Calu3 (cell line): ENCODE measurements at regions not wholly inside any gene's neighbourhood (a gene's known extent, or its start where the extent isn't known, plus 50 kb on each side); places are given as distances from the start of the nearest gene placed in this dataset.

Experiments used
- BruUV-seq: library from RNA; stranded (reverse); fragments of 400-500 nt; replicated peaks from 2 replicates; lab custom pipeline; 2021; lab: Mats Ljungman, UMichigan
- CTCF ChIA-PET: fragments of 300-600 bp; sonication (Branson Sonifier 250); formaldehyde crosslinking; loops from one replicate; lab custom pipeline; 2022; ENCODE audit warnings: antibody characterized with exemption; lab: Charles Lee
- DNase-seq: peaks from one replicate; pipeline ENCODE4 v3.0.0; 2022
- H3K27ac Mint-ChIP-seq: one replicate; pipeline ENCODE4 v1.8.0; 2022; ENCODE audit warnings: mixed read lengths; ENCODE audit not compliant: unreplicated experiment
- H3K27me3 Mint-ChIP-seq: one replicate; pipeline ENCODE4 v1.8.0; 2022; ENCODE audit warnings: mixed read lengths; ENCODE audit not compliant: unreplicated experiment
- H3K36me3 Mint-ChIP-seq: one replicate; pipeline ENCODE4 v1.8.0; 2022; ENCODE audit warnings: mild to moderate bottlenecking, moderate library complexity, mixed read lengths; ENCODE audit not compliant: insufficient read depth, unreplicated experiment
- H3K4me1 Mint-ChIP-seq: one replicate; pipeline ENCODE4 v1.8.0; 2022; ENCODE audit warnings: mild to moderate bottlenecking, low read depth, mixed read lengths; ENCODE audit not compliant: unreplicated experiment
- H3K4me3 Mint-ChIP-seq: one replicate; pipeline ENCODE4 v1.8.0; 2022; ENCODE audit warnings: mild to moderate bottlenecking, low read depth, moderate library complexity, mixed read lengths; ENCODE audit not compliant: unreplicated experiment
- H3K9me3 Mint-ChIP-seq: one replicate; pipeline ENCODE4 v1.8.0; 2022; ENCODE audit warnings: low read depth, mixed read lengths; ENCODE audit not compliant: unreplicated experiment
- intact Hi-C: fragments of 100-400 bp; cut with micrococcal nuclease; formaldehyde crosslinking; loops from one replicate; pipeline ENCODE4 v1.10.0; 2022; ENCODE audit not compliant: unreplicated experiment
- TF ChIP-seq, protein P1 (sequence below): fragments of 200-600 bp; IDR thresholded peaks from one replicate; pipeline ENCODE4 v1.8.0; 2022; ENCODE audit warnings: antibody characterized with exemption; ENCODE audit not compliant: unreplicated experiment

DNA sequence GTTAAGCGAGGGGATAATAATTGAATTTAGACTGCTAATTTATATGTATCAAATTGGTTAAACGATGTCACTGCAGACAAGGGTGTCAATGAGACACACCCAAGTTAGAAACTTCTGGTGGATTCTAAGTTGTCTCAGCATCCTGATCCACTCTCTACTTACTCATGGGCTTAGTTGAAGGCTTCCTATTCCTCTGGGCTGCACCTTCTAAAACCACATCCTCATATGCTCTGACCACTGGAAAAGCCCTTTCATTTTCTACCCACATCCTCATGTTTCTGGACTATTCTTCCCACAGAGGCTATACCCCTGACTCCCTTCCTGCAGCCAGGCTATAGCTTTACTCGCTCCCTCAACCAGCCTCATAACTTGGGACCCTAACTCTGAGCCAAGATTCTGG is 493.8 kb downstream of the VRK1 start:
- no peak overlapping the region for H3K27ac Mint-ChIP-seq
- DNase-seq: no peak
- CTCF ChIA-PET: no interaction called here
- no peaks in the 10 kb centered on the region for H3K36me3 Mint-ChIP-seq
- intact Hi-C loops: no loop called here
- BruUV-seq: no TSS peak
- TF ChIP-seq, protein P1, sequence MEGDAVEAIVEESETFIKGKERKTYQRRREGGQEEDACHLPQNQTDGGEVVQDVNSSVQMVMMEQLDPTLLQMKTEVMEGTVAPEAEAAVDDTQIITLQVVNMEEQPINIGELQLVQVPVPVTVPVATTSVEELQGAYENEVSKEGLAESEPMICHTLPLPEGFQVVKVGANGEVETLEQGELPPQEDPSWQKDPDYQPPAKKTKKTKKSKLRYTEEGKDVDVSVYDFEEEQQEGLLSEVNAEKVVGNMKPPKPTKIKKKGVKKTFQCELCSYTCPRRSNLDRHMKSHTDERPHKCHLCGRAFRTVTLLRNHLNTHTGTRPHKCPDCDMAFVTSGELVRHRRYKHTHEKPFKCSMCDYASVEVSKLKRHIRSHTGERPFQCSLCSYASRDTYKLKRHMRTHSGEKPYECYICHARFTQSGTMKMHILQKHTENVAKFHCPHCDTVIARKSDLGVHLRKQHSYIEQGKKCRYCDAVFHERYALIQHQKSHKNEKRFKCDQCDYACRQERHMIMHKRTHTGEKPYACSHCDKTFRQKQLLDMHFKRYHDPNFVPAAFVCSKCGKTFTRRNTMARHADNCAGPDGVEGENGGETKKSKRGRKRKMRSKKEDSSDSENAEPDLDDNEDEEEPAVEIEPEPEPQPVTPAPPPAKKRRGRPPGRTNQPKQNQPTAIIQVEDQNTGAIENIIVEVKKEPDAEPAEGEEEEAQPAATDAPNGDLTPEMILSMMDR: no peak
- H3K4me1 Mint-ChIP-seq: no peaks in the 10 kb centered on the region
- peaks cover 17% of the 10 kb centered on the region for H3K9me3 Mint-ChIP-seq
- H3K27me3 Mint-ChIP-seq: no peaks in the 10 kb centered on the region
- H3K4me3 Mint-ChIP-seq: no peak overlapping the region

DNA sequence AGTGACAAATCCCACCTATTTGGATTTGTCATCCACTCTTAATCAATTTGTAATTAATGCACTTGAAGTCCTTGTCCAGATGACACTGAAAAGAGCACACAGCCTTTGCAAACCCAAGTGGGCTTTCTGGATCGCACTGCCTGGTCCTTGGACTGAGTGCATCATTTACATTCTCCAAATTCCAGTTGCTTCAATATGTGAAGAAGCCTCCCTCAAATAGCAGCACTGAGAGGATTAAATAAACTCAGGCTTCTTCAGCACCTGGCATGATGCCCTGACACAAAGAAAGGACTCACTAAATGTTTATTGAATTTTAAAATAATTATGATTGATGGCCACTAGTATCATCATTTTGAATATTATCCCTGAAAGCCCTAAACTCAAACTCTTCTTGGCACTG is 496.5 kb downstream of the VRK1 start:
- intact Hi-C loops: no loop called here
- Mint-ChIP-seq H3K27me3 (no peaks in the 10 kb centered on the region), H3K27ac (no peak overlapping the region)

DNA sequence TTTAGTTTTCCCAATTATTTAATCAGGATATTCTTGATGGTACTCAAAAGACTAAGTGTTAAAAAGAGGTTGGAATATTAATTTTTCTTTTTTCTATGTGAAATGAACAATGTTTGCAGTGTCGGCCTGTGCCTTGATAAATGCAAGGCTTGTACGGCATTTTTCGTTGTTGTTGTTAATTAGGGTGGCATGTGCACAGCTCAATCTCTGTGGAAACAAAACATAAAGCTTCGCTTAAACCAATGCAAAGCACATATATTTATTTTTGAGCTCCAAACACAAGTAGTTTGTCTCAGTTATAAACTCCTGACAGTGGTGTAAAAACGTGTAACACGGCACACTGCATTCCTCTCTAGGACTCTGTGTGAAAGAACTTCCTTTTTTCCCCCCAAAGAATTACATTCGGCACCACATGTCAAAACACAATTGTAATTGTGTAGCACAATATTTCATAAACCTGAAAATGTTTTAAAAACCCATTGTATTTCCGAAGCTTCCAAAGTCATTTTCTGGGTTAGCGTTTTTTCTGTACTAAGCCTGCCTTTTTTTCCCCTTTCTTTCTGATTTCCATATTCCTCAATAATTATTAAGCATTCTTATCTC is 498.0 kb downstream of the VRK1 start:
- no TSS peak for BruUV-seq
- Mint-ChIP-seq H3K36me3 (no peaks in the 10 kb centered on the region), H3K27ac (no peak overlapping the region), H3K9me3 (peaks cover 12% of the 10 kb centered on the region), H3K27me3 (no peaks in the 10 kb centered on the region), H3K4me1 (no peaks in the 10 kb centered on the region), H3K4me3 (no peak overlapping the region)
- intact Hi-C loops: no loop called here
- no peak for DNase-seq
- CTCF ChIA-PET: no interaction called here
- TF ChIP-seq, protein P1: no peak

More for the DNA sequence above, 496.5 kb downstream of the VRK1 start:
- CTCF ChIA-PET: no interaction called here
- TF ChIP-seq, protein P1: no peak
- no peak for DNase-seq
- Mint-ChIP-seq H3K9me3 (peaks cover 10% of the 10 kb centered on the region), H3K4me3 (no peak overlapping the region), H3K36me3 (no peaks in the 10 kb centered on the region), H3K4me1 (no peaks in the 10 kb centered on the region)
- no TSS peak for BruUV-seq

DNA sequence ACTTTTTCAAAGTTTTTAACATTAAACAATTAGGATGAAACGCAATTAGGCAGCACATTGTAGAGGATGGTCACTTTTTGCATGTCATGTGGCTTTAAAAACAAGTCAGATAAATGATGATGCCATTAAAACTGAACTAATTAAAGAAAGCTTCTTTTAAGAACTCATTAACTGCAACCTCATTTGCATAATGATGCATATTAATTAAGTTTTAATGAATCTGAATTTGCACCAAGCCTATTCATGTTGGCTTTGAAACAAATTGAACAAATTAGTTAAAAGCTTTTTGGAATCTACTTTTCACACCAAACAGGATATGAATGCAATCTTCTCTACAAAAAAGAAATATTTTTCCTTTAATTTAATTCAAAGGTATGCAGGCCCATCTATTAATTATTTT is 499.0 kb downstream of the VRK1 start:
- intact Hi-C loops: no loop called here
- no peak for DNase-seq
- BruUV-seq: no TSS peak
- Mint-ChIP-seq H3K4me3 (no peak overlapping the region), H3K9me3 (peaks cover 16% of the 10 kb centered on the region), H3K36me3 (no peaks in the 10 kb centered on the region), H3K27me3 (no peaks in the 10 kb centered on the region), H3K4me1 (no peaks in the 10 kb centered on the region), H3K27ac (no peak overlapping the region)
- TF ChIP-seq, protein P1: no peak
- CTCF ChIA-PET: no interaction called here
